NCI-H2081 treated with DMSO at 0.1 percent for 48 hours (cell line): ENCODE measurements at regions not wholly inside any gene's neighbourhood (a gene's known extent, or its start where the extent isn't known, plus 50 kb on each side); places are given as distances from the start of the nearest gene placed in this dataset.
"Not testable (repeated sequence)": the region's sequence is repeated elsewhere in the genome, so short reads cannot be mapped to it uniquely, and the experiment has no call there.

Source experiments
- DNase-seq: peaks from one replicate; lab custom pipeline; 2025; lab: John Stamatoyannopoulos, UW

DNA sequence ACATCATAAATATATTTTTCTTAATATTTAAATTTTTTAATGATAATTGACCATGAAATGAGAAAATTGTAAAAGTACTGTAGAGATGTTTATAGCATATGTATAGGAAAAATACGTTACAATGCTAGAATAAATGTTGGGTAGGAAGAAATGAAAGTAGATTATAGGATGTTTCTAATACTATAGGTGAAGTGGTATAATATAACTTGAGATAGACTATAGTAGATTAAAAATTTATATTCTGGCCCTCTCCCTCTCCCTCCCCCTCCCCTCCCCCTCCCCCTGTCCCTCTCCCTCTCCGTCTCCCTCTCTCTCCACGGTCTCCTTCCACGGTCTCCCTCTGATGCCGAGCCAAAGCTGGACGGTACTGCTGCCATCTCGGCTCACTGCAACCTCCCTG, 585.9 kb upstream of the SEMA6D start:
- DNase-seq: not testable (repeated sequence)

DNA sequence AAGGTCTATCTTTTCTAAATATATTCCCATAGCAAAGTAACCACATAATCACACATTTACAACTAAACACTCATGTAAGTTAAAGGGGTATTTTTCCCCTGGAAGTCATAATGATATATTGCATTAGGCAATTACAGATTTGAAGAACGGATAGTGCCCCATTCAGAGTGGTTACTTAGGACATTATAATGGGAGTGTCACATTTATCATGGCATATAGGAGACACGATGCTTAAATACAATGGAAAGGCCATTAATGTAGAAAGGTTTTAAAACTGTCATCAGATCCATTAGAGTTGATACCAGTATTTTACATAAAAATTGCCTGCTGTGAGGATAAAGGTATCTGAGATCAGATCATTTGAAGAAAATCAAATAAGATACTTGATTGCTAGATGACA, 582.0 kb upstream of the SEMA6D start:
- peak; percentile 61 for DNase-seq

DNA sequence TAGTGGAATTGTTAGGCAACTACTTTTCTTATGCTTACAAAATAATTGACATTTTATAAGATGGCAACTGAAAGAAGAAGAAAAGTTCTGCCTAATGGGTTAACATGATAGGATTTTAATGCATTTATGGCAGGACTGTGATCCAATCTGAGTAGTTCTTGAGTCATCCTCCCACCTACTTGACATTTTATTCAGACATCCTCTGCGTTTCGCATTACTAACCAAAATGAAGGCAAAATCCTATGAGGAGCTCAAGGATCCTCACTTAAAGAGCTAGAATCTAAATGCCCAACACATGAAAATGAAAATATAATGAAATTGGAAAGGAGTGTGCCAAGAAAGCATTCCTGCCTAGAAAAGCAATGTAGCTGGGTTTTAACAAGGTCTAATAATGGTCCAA, 581.1 kb upstream of the SEMA6D start:
- DNase-seq: no peak

DNA sequence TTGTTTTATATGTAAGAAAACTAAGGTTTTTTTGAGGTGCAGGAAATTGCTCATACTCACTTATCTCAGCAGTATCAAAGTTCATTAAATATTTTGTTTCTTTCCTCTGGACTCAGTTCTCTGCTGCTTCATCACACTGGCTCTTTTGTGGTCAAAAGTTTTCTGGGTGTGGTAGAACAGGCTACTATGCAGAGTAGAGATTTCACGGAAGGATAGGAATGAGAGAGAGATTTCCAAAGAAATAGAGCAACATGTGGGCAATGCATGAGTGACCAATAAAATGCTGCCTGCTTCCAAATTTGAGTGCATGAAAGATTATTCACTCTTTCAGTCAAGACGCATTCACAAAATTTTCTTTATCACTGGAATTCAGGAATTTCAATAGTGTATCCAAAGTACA, 577.3 kb upstream of the SEMA6D start:
- no peak for DNase-seq

DNA sequence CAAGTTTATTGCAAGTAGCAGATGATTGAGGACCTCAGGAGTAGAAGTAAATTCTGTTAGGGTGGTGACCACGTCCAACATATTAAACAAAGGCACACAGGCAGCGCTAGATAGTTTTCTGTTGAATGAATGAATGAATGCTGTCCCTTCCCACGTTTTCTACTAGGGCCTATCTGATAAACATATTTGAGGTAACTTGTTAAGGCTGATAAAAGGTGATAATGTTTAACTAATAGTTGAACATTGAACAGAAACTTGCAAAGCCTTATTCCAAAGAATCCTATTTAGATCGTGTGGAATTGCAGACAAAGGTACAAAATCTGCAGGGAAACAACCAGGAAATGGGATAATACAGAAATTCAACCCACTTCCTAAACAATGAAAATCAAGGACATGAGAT, 559.5 kb upstream of the SEMA6D start:
- DNase-seq: no peak

DNA sequence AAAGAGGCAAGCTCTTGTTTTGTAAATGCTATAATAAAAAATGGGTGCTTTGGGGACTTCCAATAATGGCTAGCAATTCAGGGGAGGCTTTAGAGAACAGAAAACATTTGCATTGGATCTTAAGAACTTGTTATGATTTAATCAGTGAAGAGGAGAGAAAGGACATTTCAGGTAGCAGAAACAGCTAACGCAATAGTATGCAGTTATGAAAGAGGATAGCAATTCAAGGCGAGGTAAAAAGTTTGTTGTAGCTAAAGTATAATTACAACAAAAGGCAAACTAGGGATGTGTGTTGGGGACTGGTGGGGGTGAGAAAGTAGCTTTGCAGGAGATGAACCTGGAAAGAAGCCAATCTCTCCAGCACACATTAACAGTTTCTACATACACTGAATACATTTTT, 558.7 kb upstream of the SEMA6D start:
- no peak for DNase-seq

DNA sequence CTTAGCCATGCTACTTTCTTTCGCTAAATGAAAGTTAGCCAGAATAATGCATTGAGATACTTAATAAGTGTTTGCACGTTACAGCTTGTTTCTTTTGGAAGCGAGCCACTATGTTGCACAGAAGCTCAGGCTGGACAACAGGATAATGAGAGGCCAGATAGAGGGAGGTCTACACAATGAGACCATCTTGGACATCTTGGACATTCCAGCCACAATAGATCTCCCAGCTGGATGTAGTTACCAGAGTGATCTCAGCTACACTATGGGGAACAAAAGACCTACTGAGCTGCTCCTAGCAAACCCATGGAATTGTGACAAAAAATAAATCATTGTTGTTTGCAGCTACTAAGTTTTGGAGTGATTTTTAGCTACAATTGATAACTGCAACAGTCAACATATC, 540.1 kb upstream of the SEMA6D start:
- DNase-seq: no peak

DNA sequence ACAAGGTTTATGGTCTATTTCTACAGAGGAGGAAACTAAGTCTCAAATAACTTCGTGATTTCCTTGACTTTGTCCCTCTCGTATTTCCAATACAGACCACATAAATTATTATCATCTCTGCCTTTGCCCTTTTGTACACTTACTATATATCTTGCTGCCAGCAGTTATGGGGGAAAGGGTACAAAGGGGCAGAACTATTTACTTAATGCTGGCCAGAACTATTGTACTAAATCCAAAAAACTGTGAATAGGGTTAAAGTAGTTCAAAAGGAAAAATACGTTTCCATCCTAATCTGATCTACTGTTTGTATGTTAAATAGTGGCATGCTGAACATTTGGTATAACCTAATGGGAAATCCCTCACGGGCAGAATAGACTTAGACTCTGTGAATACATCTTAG, 537.3 kb upstream of the SEMA6D start:
- DNase-seq: no peak

DNA sequence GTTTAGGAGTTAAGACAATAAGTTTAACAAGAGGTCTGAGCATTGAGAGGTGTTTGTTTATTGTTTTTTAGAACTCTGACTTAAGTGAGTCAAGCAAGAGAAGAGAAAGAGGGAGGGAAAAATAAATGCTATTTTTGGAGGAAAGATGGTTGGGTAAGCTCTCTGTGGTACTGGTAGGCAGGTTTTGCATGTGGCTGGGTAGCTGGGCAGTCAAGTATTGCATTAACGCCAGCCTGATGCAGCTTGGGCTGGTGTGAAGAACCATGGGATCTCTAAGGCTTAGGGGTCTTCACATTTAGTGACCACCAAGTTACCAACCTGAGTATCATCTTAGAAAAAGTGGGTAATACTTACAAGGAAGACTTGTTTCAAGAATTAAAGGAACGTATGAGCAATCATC, 534.5 kb upstream of the SEMA6D start:
- DNase-seq: no peak

DNA sequence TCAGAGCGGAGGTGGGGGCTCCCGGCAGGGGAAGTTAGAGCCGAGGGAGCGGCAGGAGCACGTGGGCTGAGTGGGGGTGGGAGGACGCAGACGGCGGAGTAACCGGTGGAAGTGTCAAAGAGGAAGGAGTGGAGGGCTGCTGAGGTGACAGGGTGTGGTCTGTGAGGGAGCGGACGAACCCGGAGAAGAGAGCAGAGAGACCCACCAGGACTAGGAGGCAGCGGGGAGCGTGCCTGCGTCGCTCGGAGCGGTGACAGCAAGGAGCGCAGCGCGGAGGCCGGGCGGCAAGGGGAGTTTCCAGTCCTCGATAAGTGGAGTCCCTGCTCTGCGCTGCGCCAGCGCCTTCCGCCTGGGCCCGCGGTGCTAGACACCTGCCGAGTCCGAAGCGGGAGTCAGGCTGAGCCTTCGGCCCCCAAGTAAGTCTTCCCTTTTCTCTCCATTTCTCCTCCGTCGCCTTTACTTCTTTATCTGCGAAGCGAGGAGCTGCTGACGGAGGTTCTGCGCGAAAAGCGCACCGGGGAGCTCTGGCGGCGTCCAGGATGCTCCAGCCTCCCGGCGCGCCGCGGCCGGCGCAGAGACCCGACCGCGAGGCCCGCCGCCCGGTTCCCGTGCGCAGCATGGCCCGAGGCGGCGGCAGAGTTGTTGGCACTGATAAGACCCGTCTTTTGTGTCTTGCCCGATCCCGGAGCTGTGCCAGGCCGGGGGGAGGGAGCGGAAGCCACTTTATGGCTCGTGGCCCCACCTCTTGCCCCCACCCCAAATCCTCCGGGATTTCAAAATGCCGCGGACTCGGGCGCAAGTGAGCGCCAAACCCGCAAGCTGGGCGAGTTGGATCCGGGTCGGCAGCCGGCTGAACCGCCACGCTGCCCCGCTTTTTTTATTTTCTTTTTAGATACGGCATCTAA, 533.0 kb upstream of the SEMA6D start:
- no peak for DNase-seq

DNA sequence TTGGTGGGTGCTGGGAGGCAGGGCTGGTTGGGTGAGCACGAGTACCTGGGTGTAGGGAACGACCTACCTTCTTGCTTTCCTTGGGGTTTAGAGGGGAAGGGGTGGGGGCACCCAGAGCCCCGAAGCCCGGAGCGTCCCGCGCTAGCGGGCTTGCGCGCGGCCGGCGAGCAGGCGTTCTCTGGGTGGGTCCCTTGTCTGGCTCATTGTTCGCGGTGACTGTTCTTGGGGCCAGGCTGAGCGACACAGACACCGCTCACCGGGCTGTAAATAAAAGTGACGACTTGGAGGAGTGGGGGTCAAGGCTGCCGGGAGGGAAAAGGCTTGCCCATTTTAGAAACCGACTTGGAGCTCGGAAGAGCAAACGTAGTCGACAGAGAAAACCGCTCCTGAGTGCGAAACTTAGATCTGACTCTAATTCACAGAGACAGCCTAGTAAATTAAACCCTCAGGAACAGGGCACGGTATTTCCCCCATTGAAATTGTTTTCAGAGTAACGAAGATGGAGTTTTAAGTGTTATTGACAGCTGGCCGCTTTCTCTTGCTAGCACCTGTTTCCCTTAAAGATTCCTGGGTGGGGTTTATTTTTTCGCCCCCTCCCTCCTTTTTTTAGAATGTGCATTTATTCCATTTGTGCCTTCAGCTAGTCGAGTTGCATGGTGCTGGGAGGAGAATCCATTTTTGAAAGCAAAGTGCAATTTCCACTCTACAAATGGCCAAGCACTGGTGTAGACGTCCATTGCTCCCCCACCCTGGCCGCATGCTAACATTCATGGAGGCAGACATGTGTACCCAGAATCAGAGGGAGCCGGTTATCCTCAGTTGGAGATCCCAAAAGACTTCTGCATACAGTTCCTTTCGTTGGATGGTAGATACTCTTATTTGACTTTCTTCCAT, 532.1 kb upstream of the SEMA6D start:
- DNase-seq: no peak

DNA sequence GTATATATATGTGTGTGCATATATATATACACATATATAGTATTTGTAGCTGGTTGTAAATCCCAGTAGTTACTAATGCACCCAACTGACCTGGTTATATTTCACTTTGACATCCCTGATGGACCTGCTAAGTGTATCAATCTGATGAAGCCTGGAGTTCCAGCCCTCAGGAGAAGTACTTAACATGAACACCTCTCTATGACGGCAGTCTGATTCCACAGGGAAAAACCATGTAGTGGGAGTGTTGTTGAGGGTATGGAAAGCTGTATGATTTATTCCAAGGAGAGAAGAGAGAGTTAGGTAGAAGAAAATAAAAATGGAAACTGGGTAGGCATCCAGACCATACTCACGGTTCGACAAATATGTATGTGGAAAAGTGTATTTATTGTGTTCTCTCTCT, 531.2 kb upstream of the SEMA6D start:
- DNase-seq: no peak

DNA sequence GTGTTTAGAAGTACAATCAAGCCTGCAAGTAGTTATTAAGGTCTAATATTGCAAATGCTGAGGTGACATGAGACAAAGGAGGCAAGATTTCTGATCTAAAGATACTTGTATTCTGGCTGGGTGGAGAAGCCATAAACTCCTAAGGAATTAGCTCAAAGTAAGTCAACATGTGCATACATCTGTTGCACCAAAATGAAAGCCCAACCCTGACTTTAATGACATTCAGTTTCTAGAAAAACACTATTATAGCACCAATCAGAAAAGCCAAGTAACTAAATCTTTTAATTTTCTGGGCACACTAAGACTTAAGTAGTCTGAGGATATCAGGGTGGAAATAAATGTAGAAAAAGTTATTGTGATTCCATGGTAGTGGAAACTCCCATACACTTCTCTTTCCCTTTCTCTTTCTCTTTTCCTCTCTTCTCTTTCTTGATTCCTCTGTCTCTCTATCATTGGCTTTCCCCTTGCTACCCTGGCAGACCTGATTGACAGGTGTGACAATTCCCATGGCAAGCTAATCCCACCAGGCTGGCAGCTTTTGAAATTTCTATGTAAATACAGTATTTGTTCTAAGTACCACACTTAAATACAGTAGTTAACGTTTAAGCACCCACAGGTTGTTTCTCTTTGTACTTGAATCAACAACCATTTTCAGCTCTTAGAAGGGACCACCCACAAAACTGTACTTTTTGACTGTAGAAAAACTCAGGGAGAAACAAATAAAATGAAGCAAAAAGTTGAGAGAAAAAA, 528.4 kb upstream of the SEMA6D start:
- no peak for DNase-seq

DNA sequence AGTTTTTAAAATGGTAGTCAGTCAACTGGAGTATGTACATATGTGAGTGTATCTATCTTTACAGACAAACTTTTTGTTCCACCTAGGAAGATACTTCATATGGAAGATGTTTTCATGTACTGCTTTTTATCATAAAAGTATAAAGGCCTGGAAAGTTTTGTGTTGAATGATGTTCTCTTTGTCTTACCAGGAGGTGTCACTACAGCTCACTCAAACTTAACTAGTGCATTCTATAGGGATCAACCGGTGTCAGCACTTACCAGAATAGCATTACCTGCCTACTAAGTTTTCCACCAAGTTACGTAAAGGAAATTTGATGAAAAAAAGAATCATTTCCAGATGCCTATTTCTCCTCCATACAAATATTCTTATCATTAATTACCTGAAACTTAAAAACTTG, 522.6 kb upstream of the SEMA6D start:
- no peak for DNase-seq

DNA sequence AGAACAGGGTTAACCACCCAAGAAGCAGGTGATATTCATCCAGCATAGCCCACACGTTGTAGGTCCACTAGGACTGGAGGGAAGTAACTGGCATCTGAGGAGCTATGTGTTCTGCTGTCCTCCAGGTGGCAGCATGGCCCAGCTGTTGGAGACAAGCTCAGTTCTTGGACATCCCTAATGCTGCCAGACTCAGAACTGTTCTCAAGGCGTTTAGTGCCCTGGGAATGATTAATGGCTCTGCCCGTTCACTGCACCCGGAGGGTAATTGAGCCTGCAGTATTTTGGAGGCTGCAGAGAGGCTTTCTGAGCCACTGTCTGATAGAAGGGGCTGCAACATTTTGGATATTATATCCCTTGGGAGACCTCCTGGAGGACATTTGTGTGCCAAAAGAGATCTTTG, 521.3 kb upstream of the SEMA6D start:
- peak; percentile 69 for DNase-seq

DNA sequence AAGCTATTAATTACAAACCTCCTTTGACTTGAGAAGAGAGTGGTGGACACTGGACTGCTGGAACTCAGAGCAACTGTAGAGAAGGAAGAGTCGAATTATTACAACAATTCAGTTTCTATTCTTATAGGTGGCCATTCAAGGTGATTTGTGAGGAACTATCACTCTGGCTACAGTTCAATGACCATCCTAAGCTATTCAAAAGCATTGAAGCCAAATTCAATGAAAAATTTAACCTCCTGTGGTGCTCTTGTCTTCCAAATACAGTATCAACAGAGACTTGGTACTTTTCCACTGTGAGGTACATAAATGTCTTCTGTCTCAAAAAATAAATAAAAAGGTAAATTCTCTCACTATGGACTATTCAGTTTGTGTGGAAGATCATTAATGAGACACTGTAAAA, 513.3 kb upstream of the SEMA6D start:
- DNase-seq: no peak

DNA sequence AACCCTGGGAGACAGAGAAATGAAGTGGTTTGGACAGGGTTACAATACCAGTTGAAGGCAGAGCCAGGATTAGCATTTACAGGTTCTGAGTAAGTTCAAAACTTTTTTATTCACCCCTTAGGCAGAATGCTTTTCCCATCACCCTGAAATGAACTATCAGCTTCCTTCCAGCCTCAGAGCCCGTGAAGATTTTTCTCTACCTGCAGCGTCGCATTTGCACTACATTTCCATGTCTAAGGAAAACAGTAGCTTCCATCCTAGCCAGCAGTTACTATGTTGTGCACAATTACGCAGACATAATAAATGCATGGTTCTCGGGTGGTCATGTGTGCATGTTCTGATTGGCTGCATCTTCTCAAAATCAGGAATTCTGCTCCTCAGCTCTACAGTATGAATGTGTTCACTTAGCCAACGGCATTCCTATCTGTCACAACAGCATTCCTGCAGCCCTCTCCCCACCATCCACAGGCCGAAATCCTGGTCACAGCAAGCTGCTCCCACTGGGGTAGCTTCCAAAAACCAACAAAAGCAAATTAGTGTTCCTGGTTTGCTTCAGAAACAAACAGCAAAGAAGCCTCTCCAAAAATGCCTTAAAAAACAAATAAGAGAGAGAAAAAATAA, 510.8 kb upstream of the SEMA6D start:
- DNase-seq: no peak

DNA sequence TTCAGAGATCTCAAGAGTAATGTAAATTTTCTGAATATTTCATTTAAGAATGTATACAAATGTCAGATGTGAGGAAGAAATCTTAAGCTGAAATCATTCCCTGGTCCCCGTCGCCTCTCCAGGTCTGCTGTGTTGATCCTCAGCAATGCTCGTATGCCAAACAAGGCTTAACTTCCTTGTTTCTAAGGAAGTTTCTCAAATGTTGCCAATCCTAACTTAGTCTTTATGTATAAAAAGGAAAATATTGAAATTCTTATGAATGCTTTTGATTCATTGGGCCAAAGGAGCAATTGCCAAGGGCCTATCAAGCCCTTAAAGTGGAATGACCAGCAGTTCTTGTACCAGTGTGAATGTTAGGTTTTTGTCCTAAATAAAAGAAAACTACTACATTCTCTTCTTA, 507.7 kb upstream of the SEMA6D start:
- no peak for DNase-seq

DNA sequence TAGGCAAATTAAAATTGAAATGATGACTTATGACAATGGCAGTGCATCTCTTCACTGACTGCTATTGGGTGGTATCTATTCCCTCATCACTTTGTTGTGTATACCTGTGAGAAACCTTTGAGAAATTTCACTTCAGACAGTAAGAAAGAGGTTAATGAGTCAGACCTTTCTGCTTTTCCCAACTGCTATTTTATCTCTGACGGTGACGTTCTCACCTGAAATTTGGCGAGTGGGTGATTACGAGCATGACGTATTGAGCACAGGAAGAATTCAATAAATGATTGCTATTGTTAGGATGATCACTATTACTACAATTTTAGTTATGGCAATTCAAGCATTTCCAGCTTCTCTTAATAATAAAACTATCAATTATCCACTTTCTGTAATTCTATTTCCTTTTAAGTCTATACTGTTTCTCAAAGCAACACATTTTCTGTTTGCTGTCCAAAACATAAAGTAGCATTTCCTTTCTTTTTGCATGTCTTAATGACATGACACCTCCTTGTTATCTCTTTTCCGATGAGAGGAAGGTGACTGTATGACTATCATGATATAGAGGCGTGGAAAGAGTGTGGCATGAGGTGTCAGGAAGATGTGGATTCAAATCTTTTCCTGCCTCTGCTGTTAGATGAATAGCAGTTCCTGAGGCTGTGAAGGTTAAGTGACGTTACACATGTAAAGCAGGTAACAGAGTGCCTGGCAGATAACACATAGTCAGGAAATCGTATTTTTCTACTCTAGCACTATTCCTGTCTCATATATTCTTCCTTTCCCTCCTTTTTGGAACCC, 504.9 kb upstream of the SEMA6D start:
- no peak for DNase-seq

DNA sequence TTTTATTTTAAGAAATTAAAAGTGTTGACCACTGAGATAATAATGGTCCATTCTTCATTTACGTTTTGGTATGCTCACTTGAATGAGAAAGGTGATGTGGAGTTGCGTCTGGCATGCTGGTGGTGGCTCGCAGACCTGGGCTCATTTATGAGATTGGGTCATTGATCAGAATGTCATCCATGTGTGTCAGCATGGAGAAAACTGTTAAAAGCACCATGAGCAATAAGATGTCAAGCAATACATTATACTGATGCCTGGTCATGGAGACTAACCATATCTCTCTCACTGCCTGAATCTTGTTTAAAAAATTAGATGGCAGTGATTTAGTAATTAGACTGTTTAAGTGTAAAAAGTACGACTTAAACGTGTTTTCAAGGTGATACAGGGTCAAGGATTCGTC, 503.4 kb upstream of the SEMA6D start:
- DNase-seq: no peak

DNA sequence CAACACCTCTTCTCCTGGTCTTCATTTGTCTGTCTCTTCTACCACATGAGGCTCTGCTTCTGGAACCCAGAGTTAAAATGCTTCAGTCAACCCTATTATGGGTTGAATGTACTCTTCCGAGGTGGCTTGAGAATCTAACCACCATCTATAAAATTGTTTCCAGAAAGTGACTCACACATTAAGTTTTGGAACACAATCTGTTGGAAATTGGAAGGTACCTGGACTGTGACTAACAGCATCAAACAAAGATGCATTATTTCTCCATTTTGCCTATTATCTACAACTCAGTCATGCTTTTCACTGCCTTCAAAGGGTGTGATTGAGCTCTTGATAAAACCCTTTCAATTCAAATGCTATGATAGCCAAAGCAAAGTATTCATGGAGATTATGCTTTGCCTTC, 499.0 kb upstream of the SEMA6D start:
- no peak for DNase-seq
